ENCODE measurements at regions not wholly inside any gene's neighbourhood (a gene's known extent, or its start where the extent isn't known, plus 50 kb on each side); places are given as distances from the start of the nearest gene placed in this dataset.

DNA sequence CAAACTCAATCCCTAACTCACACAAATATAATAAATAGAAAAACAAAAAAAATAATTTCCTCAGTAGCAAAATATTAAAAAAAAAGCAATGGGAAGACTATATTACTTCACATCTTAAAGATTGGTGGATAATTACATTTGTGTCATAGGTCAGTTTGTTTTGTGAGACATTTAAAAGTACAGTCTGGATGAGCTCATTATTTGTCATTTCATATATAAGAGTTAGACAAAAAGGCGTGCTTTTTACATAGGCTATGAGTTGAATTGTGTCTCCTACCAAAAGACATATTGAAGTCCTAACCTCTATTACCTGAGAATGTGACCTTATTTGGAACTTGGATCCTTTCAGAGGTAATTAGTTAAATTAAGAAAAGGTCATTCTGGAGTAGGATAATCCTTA, 710.1 kb upstream of the CBLB start:
- TF ChIP-seq CTCF (IDR thresholded peaks at IDR 0.05; ENCODE audit: low read length) (no peak), EZH2 (IDR thresholded peaks at IDR 0.05; ENCODE audit: borderline replicate concordance, low read length) (no peak)

Data from OCI-LY1 (cell line).